Kidney tubule cell (primary cell): ENCODE measurements at regions not wholly inside any gene's neighbourhood (a gene's known extent, or its start where the extent isn't known, plus 50 kb on each side); places are given as distances from the start of the nearest gene placed in this dataset.
"Not testable (repeated sequence)": the region's sequence is repeated elsewhere in the genome, so short reads cannot be mapped to it uniquely, and the experiment has no call there.

Source experiments
- DNase-seq: peaks from one replicate; pipeline ENCODE4 v3.0.0-alpha.2; 2018; ENCODE audit warnings: low spot score

DNA sequence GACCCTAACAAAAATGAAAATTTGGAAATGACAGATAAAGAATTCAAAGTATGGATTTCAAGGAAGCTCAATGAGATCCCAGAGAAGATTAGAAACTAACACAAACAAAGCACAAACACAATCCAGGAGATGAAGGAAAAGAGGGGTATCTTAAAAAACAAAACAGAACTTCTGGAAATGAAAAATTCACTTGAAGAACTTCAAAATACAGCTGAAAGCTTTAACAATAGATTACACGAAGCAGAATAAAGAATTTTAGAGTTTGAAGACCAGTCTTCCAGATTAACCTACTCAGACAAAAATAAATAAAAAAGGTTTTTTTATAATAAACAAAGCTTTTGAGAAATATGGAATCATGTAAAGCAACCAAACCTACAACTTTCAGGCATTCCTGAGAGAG lies 671.8 kb upstream of the SLC39A10 start:
- no peak for DNase-seq

DNA sequence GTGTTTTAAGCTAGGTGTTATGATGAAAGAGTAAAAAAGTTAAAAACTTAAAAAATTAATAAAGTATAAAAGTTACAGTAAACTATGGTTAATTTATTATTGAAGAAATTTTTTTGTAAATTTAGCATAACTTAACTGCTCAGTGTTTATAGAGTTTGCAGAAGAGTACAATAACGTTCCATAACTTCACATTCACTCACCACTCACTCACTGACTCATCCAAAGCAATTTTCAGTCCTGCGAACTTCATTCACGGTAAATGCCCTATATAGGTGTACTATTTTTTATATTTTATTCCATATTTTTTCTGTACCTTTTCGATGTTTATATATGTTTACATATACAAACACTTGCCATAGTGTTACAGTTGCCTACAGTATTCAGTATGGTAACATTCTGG lies 694.8 kb upstream of the SLC39A10 start:
- no peak for DNase-seq

GRCh38 chr2:194954218-194954617 lies 702.8 kb upstream of the SLC39A10 start:
- no peak for DNase-seq

- DNase-seq = no peak
Observed at GRCh38 chr2:194946826-194947225, 710.2 kb upstream of the SLC39A10 start.

DNA sequence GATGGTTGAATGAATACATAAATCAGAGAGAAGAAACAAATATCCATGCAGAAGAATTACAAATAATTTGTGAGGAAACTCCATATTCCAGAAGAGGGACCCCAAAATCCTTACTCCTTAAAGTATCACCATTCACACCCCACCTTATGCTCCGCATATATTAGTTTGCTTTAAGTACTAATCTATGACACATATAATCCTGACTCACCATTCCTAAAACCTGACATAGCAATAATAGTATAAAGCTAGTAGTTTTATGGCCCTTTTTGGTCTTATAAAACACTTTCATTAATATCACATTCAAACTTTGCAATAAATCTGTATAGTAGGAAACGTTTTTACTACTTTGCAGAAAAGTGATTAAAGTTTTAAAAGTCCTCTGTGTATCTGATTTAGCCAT lies 719.0 kb upstream of the SLC39A10 start:
- DNase-seq = no peak

GRCh38 chr2:194927489-194927888 lies 729.5 kb upstream of the SLC39A10 start:
- DNase-seq = no peak

DNA sequence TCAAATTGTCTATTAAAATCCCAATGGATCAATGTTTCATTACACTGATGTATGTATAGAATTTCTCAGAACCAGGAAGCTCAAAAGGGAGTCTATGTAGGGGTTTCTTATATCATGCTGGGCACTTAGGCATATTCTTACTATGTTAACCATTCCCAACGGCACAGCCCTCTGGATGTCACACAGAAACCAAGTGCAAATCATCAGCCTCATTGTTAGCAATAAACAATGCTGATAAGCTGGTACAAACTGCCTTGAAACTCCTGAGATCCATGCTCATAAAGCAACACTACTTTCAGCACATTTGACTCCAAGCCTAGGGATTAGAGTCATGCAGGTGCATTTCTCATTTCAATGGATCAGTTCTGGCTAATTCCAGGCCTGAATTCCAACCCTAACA lies 730.2 kb upstream of the SLC39A10 start:
- DNase-seq = no peak

DNA sequence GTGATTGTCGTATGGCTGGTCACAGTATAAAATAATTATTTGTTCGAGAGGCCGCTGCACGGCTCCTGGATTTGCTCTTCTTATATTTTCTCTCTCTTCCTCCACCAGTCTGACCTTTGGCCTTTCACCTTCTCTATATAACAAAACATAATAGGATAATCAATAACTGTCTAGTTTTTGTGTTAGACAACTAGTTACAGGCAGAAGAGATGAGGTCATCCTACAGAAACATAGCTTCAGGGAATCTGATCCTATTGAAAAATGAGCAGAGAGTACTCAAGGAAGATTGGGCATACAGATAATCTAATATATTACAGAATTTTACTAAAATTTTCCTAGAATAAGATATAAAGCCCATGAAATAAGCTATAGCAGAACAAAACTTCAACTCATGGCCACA lies 731.3 kb upstream of the SLC39A10 start:
- DNase-seq = no peak

DNA sequence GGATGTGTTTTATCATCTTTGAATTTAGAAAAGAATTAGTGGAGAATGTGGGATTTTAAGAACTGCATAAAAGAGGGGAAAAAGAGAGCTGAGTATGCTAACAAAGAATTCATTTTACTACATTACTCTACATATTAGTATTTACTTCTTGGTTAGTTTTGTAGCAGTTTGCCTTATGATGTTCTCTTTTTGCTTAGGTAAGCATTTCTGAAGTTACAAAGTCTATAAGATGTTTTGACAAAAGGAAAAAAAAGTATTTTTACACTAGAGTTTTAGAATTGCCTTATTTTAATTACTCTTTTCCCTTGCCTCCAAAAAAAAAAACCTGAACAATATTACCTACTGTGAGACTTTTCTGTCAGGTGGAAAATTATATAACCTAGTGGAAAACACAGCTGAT lies 739.5 kb upstream of the SLC39A10 start:
- no peak for DNase-seq

DNA sequence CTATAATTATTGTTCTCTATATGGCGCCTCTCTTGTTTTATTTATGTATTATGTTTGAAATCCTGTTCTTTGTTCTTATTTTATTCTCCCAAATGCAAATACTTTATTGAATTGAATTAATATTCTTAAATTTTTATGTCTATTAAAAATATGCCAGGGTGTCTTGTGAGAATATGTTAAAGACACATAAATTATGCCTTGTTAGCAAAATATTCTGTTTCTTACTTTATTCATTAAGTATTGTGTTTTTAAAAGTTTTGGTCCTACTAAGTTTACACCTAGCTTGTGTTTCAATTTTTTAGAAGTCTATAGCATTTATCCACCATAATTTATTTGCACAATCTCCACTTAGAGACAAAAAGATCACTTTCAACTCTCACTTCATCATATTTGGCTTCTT lies 741.5 kb upstream of the SLC39A10 start:
- no peak for DNase-seq

DNA sequence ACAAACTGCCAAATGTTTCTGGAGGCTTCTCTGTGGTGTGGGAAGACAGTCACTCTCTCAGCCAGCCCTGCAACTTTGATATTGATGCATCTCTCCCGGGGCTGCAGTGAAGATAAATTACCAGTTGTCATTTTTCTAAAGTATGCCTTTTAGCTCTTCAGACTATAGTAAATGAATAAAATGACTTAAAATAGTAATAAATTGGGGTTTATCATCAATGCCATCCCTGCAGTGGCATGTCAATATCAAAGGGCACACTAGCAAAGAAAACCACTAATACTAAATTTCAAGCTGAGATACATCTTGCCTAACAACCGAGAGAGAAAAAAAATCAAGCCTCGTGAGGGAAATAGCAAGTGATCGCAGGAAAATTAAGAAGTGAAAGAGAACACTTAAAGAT lies 749.5 kb upstream of the SLC39A10 start:
- DNase-seq = no peak

DNA sequence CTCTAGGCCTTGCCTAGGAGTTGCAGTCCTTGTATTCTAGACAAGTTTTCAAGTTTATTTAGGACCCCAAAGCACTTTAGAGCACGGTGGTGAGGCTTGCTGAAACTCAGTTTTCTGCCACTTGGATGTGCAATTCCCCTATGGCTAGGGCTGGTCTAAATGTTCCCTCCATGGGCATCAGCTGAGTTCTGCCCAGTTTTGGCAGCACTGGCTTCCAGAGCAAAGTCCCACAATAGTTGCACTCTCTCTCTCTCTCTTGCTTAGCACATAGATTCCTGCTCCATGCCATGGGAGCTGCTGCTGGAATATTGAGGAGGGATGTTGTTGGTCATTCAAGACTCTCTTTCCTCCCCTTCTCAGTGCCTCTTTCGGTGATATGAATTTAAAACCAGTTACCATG lies 760.2 kb upstream of the SLC39A10 start:
- DNase-seq = no peak

- no peak for DNase-seq
Observed at GRCh38 chr2:194883711-194884110, 773.3 kb upstream of the SLC39A10 start.

DNA sequence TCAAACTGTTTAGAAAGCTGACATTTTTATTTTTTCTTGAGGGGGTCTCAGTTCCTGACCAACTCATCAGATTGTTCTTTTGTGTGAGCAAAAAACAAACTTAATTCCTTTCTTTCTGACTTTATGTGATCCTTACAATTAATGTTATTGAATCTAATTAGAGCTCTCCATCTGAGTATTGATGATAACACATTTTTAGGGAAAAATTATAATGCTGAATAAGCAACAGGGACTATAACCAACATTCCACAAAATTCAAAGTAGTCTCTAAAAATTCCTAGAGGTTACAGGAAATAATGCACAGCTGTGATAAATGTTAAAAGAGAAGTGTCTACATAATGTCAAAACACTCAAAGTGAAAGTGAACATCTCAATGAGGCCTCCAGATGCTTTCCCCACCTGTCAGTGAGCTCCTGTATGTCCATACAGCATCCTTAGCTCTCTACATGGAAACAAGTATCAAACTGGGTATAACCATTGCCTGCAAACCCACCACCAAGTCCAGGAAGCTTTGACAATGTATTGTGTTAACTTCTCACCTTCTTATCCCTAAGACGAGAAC lies 786.0 kb upstream of the SLC39A10 start:
- no peak for DNase-seq

- DNase-seq = peak; percentile 31
Observed at GRCh38 chr2:194867328-194867727, 789.7 kb upstream of the SLC39A10 start.

DNA sequence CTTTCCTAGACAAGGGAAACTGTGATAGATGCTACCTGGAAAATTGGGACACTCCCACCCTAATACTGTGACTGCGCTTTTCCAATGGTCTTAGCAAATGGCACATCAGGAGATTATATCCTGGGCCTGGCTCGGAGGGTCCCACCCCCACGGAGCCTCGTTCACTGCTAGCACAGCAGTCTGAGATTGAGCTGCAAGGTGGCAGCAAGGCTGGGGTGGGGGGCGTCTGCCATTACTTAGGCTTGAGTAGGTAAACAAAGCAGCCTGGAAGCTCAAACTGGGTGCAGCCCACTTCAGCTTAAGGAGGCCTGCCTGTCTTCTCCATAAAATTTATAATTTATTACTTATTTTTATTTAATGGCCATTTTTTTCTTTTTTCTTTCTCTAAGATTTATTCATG lies 802.1 kb upstream of the SLC39A10 start:
- DNase-seq = no peak

- DNase-seq = no peak
Observed at GRCh38 chr2:194842871-194843270, 814.2 kb upstream of the SLC39A10 start.

DNA sequence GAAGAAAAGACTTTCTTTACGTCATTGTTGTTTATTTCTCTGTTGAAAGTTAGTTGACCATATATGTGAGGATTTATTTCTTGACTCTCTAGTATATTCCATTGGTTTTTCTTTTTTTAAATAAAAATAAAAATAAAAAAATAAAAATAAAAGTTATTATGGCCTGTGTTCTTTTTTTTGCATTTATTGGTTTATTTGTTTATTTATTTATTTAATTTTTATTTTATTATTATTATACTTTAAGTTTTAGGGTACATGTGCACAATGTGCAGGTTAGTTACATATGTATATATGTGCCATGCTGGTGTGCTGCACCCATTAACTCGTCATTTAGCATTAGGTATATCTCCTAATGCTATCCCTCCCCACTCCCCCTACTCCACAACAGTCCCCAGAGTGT lies 822.7 kb upstream of the SLC39A10 start:
- not testable (repeated sequence) for DNase-seq

DNA sequence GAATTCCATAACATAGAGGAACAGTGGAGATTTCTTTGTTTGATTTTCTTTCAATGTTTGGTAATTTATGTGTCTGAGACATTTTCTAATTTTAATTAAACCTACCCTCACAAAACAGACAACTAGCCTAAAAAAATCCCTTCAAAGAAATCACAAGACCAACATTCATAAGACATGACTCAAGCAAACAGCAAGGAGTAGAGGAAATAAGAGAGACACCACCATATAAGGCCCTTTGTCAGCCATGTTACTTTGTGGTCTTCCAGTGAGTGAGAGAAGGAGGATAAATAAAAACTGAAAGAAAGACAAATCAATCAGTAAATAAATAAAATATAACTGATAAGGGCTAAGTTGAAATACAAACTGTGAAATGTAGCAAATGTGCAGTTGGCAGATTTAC lies 830.8 kb upstream of the SLC39A10 start:
- DNase-seq = peak; percentile 55

DNA sequence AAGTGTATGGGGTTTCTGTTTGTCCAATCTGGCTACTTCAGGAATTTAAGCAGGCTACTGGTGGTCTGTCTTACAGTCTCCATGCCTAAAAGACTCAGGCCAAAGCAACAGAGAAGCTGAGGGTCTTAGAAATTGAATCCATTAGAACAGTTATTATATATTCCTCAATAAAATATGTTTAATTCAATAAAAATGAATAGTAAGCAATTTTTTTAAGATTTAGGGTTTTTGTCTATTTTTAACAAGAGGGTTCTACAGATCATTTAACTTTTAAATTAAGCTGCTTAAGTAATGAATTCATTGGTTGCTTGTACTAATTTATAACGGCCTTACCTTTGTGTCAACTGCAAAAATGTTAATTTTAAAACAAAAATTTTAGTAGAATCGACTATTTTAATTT lies 832.6 kb upstream of the SLC39A10 start:
- DNase-seq = no peak

GRCh38 chr2:194822657-194823056 lies 834.4 kb upstream of the SLC39A10 start:
- DNase-seq = peak; percentile 44

- peak; percentile 29 for DNase-seq
Observed at GRCh38 chr2:194822097-194822496, 834.9 kb upstream of the SLC39A10 start.

DNA sequence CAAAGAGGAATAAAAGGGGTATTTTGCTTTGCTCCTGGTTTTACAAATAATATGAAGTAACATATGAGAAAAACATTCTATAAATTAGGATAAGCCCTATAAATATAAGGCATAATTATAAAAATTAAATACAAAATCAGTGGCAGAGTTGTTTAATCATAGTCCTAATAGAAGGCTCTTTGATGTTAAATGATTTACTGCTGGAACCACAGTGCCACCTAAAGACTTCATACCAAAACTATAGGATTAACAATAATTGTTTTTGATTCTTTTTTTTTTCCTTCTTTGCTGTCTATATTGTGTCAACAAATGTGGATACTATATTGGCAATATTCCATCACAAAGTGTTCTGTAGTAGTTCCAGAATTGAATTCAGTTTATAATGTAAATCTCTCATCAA lies 837.7 kb upstream of the SLC39A10 start:
- DNase-seq = no peak

- peak; percentile 7 for DNase-seq
Observed at GRCh38 chr2:194815475-194815874, 841.6 kb upstream of the SLC39A10 start.

- no peak for DNase-seq
Observed at GRCh38 chr2:194802589-194802988, 854.4 kb upstream of the SLC39A10 start.
